HG02884 (cell line): ENCODE measurements at regions not wholly inside any gene's neighbourhood (a gene's known extent, or its start where the extent isn't known, plus 50 kb on each side); places are given as distances from the start of the nearest gene placed in this dataset.

Source experiments
- ATAC-seq: cut with Tn5 transposase; IDR thresholded peaks from one replicate; pipeline ENCODE4 v1.9.1; 2021; ENCODE audit warnings: mild to moderate bottlenecking, moderate library complexity; ENCODE audit not compliant: unreplicated experiment

DNA sequence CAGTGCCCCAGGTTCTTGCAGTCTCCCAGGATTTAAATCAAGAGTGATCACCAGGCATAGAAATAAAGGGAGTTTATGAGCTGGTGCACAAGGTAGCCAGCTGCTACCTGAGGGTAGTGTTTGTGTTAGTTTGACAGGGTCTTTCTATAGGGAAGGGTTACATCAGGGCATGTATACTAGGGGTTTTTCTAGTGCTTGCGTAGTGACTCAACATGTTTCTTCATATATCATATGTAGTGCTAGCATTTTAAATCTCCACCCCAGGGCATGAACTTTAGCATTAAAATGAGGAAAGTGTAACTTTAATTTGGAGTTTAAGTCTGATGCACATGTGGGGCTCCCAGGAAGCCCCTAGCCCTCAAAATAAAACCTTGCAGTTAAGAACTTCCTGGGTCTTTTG, 86.5 kb upstream of the TNR start:
- no peak for ATAC-seq

DNA sequence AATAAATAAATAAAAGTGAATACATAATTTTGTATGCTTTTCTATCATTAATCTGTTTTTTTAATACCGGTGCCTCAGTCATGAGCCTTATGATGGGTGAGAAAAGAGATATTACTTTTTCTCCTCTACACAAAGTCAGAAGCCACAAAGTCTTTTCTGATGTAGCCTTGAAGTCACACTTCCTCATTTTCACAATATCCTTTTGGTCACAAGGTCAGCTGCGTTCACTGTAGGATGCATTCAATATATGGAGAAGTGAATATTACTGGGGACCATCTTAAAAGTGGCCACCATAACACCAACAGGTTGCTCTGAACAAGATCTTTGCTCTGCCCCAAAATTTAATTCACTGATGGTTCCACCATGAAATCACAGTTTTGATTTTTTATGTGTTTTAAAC, 83.3 kb upstream of the TNR start:
- no peak for ATAC-seq

DNA sequence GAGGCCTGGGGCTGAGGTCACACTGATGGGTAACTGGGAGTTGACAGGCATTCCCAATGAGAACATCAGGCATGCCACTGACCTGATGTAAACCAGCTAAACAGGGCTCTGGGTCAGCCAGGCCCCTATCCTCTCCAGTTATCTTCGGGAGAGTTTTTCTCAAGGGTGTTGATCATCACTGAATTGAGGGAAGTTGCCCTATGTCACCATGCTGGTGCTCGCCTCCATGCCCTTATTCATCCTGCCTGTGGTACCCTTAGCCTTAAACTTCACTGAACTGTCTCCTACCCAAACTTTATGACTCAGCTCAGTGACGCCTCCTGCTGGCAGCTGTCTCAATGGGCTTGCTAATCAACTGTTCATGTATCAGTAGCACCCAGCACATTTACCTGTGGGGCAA, 80.7 kb upstream of the TNR start:
- no peak for ATAC-seq

DNA sequence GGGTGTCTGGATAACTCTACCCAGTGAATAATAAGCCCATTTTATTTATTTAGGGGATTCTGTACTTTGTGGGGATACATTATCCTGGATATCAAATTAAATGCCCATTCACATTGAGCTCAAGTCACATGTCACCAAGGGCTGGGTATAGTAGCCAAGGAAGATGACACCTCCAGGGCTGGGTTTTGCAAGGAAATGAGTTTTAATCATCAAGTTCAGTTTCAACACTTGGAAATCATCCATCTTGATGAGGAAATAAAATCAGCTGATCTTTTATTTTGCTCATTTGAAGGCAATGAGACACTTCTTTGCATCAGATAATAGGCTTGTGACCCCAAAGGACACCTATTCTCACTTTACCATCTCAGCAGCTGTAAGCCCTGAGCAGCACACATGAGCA, 80.0 kb upstream of the TNR start:
- ATAC-seq = no peak

GRCh38 chr1:175822580-175822979, 79.2 kb upstream of the TNR start:
- ATAC-seq = no peak

GRCh38 chr1:175820456-175821025, 77.1 kb upstream of the TNR start:
- ATAC-seq = no peak

- ATAC-seq = no peak
These were observed 75.5 kb upstream of the TNR start for GRCh38 chr1:175818929-175819328.

- ATAC-seq = no peak
These were observed 74.0 kb upstream of the TNR start for GRCh38 chr1:175817445-175817844.

DNA sequence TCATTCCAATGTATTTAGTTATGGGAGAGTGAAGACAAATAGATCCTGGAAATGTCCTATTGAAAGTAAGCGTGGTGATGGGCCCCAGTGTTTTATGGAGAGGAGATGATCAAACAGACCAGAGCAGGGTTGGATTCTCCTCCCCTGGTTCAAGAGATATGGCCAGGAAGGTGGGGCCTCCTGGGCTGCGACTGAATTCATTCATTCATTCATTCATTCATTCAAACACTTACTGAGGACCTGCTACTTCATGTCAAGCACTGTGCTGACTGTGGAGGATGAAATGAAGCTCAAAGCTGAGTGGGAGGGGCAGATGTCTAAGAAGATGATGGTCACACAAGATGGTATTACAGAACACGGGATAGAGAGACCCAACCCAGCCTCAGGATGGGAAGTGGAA, 71.5 kb upstream of the TNR start:
- ATAC-seq = no peak

DNA sequence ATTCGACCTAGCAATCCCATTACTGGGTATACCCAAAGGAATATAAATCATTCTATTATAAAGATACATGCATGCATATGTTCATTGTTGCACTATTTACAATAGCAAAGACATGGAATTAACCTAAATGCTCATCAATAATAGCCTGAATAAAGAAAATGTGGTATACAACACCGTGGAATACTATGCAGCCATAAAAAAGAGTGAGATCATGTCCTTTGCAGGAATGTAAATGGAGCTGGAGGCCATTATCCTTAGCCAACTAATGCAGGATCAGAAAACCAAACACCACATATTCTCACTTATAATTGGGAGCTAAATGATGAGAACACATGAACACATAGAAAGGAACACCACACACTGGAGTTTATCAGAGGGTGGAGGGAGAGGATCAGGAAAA, 69.5 kb upstream of the TNR start:
- no peak for ATAC-seq

DNA sequence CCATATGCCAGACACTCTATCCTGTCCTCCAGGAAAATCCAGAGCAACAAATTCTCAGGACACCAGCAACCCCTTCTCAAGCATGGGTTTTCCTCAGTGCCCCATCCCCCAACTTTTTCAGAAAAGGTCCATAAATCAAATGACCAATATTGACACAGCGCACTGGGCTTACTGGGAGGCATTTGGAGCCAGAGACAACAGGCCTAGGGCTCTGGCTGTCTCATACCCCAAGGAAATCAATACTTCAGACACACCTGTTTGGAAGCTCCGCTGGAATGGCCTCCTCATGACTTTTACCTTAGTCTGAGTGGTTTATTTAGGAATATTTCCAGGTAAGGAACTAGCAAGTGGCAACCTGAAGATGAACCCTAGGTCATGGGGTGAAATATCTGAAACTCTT, 66.9 kb upstream of the TNR start:
- ATAC-seq = no peak

DNA sequence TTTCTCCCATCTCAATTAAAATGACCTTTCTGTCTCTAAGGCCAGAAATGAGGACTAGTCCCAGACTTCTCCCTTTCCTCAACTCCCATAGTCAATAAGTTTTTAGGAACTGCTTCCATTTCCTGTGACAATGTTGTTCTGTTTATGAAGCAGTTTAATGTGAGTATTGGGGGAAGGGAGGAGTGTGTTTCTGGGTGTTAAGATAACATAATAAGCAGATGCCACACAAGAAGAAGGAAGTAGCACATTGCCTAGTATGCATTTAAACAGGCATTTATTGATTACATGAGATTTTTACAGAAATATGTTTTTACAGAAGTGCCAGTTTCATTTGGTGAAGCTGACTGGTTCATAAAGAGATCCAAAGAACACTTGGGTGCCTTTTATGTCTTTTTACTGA, 65.6 kb upstream of the TNR start:
- ATAC-seq = no peak

- ATAC-seq = no peak
These were observed 65.2 kb upstream of the TNR start for GRCh38 chr1:175808573-175808972.

DNA sequence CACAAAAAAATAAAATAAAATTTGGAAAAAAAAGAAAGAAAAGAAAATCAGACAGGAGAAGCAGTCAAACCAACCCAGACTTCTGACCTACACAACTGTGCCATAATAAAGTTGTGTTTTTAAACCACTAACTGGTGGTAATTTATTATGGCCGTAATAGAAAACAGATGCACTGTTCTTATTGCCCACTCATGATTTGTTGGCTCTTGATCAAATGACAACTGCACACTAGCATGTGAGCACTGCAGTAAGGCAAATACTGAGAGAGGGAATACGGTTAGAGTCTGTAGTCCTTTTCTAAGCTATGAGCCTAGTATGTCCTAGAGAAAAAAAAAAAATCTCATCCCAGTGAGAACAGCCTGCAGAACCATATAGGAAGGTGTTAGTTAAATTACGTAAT, 61.2 kb upstream of the TNR start:
- no peak for ATAC-seq

DNA sequence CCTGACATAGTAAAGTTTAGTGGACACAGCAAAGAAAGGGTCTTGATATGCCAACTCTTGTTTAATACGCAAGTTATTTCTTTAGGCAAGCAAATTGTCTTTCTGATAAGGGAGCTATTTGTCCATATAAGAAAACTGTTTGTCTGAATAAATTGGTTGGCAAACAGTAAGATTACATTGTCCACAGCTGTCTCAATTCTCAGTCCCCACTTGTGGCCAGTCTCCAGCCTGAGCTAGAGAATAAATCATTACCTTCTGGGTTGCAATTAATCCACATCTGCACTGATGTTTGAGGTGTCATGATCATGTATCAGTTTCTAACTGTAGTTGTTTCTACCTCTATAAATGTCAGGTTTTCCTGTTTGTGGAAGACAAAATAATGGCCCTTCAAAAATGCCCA, 60.0 kb upstream of the TNR start:
- ATAC-seq = no peak

- no peak for ATAC-seq
These were observed 59.2 kb upstream of the TNR start for GRCh38 chr1:175802407-175803123.

GRCh38 chr1:175801979-175802378, 58.6 kb upstream of the TNR start:
- ATAC-seq = no peak

DNA sequence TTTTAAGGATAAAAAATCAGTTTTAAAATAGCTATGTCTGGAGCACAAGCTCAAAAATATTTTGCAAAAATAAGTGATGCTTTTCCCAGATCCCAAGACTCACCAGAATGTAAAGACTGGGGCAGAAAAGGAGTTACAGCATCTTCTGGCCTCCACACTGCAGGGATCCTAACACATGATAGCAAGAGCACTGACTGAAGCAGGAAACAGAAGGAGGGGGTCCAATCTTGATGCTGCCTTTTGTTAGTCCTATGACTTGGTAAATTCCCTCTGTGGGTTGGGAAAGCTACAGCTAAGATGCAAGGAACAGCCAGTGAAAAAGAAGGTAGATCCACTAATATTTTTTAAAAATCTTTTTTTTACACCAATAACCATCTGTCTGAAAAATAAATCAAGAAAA, 54.2 kb upstream of the TNR start:
- no peak for ATAC-seq

DNA sequence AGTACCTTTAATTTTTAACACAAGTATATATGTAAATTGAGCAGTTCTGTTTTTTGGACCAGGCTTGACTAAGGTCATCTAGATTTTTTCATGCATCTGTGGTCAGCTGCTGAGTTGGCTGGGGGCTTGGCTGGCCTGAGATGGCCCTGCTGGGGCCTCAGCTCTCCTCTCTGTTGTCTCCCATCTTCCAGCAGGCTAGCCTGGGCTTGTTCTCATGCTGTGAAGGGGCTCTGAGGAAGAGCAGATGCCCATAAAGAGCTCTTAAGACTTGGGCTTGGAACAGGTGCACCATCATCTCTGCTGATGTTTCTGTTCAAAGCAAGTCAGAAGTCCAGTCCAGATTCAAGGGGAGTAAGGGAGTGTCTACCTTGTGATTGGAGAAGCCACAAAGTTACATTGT, 51.2 kb upstream of the TNR start:
- ATAC-seq = no peak

DNA sequence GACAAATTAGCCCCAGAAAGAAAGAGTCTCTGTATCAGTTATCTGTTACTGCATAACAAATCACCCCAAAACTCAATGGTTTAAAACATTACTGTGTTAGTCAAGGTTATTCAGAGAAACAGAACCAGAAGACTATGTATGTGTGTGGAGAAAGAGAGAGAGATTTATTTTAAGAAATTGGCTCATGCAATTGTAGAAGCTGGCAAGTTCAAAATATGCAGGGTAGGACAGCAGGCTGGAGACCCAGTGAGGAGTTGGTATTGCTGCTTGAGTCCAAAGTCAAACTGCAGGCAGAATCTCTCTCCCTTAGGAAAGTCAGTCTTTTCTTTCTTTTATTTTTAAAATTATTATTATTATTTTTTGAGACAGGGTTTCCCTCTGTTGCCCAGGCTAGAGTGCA, 50.2 kb upstream of the TNR start:
- ATAC-seq = no peak
